ENCODE measurements at regions not wholly inside any gene's neighbourhood (a gene's known extent, or its start where the extent isn't known, plus 50 kb on each side); places are given as distances from the start of the nearest gene placed in this dataset.

DNA sequence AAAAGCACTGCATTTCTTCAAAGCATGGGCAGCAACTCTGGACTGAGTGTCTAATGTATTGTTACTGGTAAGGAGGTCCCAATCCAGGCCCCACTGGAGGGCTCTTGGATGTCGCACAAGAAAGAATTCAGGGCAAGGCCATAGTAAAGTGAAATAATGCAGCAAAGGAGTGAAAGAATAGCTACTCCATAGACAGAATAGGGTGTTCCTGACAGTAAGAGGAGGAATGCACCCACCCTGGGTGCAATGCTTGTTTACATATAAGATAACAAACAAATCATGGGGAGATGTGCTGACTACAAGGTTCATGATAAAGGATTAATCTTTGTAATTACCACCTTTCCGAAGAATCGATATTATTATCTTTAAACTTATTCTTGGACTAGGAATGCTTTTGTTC is 58.8 kb upstream of the ABCC4 start:
- no peak for TF ChIP-seq EZH2phosphoT487 (IDR thresholded peaks at IDR 0.05; ENCODE audit: borderline replicate concordance, low read depth, low read length)
- TF ChIP-seq CTCF (conservative IDR thresholded peaks at IDR 0.05; ENCODE audit: low read length): no peak
- Histone ChIP-seq H3K9me3 (ENCODE audit: low read length) (no peaks in the 10 kb centered on the region), H3K79me2 (ENCODE audit: insufficient read depth, low read depth, low read length) (no peaks in the 10 kb centered on the region), H3K4me3 (ENCODE audit: low read depth, low read length, poor library complexity, severe bottlenecking) (no peak overlapping the region), H3K36me3 (ENCODE audit: insufficient read depth, low read length) (no peaks in the 10 kb centered on the region), H3K4me1 (ENCODE audit: insufficient read depth, low read length, poor library complexity, severe bottlenecking) (no peaks in the 10 kb centered on the region), H2AFZ (ENCODE audit: low read length) (no peak overlapping the region), H4K20me1 (ENCODE audit: insufficient read depth, low read length) (no peaks in the 10 kb centered on the region), H3K9me2 (ENCODE audit: insufficient read depth, low read length) (no peaks in the 10 kb centered on the region), H3K4me2 (ENCODE audit: low read length) (no peak overlapping the region), H3K27ac (ENCODE audit: low read depth, low read length, poor library complexity, severe bottlenecking) (no peak overlapping the region)
- no peak for DNase-seq (ENCODE audit: low spot score)
- ChIA-PET CTCF (ENCODE audit: unreplicated experiment) (no interaction called here), POLR2A (no interaction called here)
- intact Hi-C loops (cut with micrococcal nuclease; ENCODE audit: unreplicated experiment): no loop called here
- no TSS peak for BruUV-seq (replicated peaks)

DNA sequence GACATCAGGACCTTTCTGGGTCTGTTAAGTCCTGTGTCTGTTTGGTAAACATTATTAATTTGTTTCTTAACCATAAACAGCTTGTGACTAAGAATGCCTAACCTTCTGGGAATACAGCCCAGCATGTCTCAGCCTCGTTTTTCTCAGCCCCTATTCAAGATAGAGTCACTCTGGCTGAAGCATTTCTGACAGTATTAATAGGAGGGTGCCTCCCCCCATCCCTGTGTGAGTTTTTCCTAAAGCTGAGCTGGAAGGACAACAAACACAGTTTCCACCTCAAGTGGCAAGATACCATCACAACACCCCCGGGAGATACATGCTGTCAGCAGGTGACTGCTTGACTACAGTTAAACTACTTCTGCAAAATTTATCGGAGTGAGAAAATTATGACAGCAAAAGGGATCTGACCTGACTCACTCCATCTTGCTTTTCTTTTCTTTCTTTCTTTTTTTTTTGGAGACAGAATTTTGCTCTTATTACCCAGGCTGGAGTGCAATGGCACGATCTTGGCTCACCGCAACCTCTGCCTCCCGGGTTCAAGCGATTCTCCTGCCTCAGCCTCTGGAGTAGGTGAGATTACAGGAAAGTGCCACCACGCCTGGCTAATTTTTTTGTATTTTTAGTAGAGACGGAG is 59.3 kb upstream of the ABCC4 start:
- no peak for DNase-seq (ENCODE audit: low spot score)
- H3K79me2 ChIP-seq (ENCODE audit: insufficient read depth, low read depth, low read length): no peaks in the 10 kb centered on the region
- H3K4me2 ChIP-seq (ENCODE audit: low read length): no peak overlapping the region
- intact Hi-C loops (cut with micrococcal nuclease; ENCODE audit: unreplicated experiment): no loop called here
- H3K9me3 ChIP-seq (ENCODE audit: low read length): no peaks in the 10 kb centered on the region
- H3K4me1 ChIP-seq (ENCODE audit: insufficient read depth, low read length, poor library complexity, severe bottlenecking): no peaks in the 10 kb centered on the region
- H3K27ac ChIP-seq (ENCODE audit: low read depth, low read length, poor library complexity, severe bottlenecking): no peak overlapping the region
- no peak overlapping the region for H3K4me3 ChIP-seq (ENCODE audit: low read depth, low read length, poor library complexity, severe bottlenecking)
- H3K36me3 ChIP-seq (ENCODE audit: insufficient read depth, low read length): no peaks in the 10 kb centered on the region
- no peaks in the 10 kb centered on the region for H3K9me2 ChIP-seq (ENCODE audit: insufficient read depth, low read length)
- no peaks in the 10 kb centered on the region for H4K20me1 ChIP-seq (ENCODE audit: insufficient read depth, low read length)
- ChIA-PET POLR2A (no interaction called here), CTCF (ENCODE audit: unreplicated experiment) (no interaction called here)
- H2AFZ ChIP-seq (ENCODE audit: low read length): no peak overlapping the region
- BruUV-seq (replicated peaks): no TSS peak
- no peak for TF ChIP-seq CTCF (conservative IDR thresholded peaks at IDR 0.05; ENCODE audit: low read length)
- TF ChIP-seq EZH2phosphoT487 (IDR thresholded peaks at IDR 0.05; ENCODE audit: borderline replicate concordance, low read depth, low read length): no peak

- no peaks in the 10 kb centered on the region for H3K4me1 ChIP-seq (ENCODE audit: insufficient read depth, low read length, poor library complexity, severe bottlenecking)
- no TSS peak for BruUV-seq (replicated peaks)
- H3K9me2 ChIP-seq (ENCODE audit: insufficient read depth, low read length): no peaks in the 10 kb centered on the region
- intact Hi-C loops (cut with micrococcal nuclease; ENCODE audit: unreplicated experiment): no loop called here
- H4K20me1 ChIP-seq (ENCODE audit: insufficient read depth, low read length): no peaks in the 10 kb centered on the region
- H3K27ac ChIP-seq (ENCODE audit: low read depth, low read length, poor library complexity, severe bottlenecking): no peak overlapping the region
- no peaks in the 10 kb centered on the region for H3K36me3 ChIP-seq (ENCODE audit: insufficient read depth, low read length)
- H3K79me2 ChIP-seq (ENCODE audit: insufficient read depth, low read depth, low read length): no peaks in the 10 kb centered on the region
- H3K4me2 ChIP-seq (ENCODE audit: low read length): no peak overlapping the region
- H2AFZ ChIP-seq (ENCODE audit: low read length): no peak overlapping the region
- no peak for TF ChIP-seq EZH2phosphoT487 (IDR thresholded peaks at IDR 0.05; ENCODE audit: borderline replicate concordance, low read depth, low read length)
- ChIA-PET CTCF (ENCODE audit: unreplicated experiment) (no interaction called here), POLR2A (no interaction called here)
- no peak for DNase-seq (ENCODE audit: low spot score)
- H3K9me3 ChIP-seq (ENCODE audit: low read length): no peaks in the 10 kb centered on the region
- no peak overlapping the region for H3K4me3 ChIP-seq (ENCODE audit: low read depth, low read length, poor library complexity, severe bottlenecking)
These were observed 60.4 kb upstream of the ABCC4 start for GRCh38 chr13:95361686-95362085.
